Keratinocyte (primary cell): ENCODE measurements at regions not wholly inside any gene's neighbourhood (a gene's known extent, or its start where the extent isn't known, plus 50 kb on each side); places are given as distances from the start of the nearest gene placed in this dataset.

Experiments
- DNase-seq: peaks from one replicate; pipeline ENCODE4 v3.0.0-alpha.2; 2011; ENCODE audit warnings: low read depth, missing footprints, low spot score
- FAIRE-seq: peaks from 2 replicates; lab custom pipeline; 2011; peaks lifted over from hg19 to GRCh38; lab: Jason Lieb, UNC
- H2AFZ ChIP-seq: 2 replicates; pipeline ENCODE4 v1.6.0; 2012; ENCODE audit warnings: low read length, control low read depth, inconsistent platforms; ENCODE audit not compliant: control insufficient read depth
- H3K27ac ChIP-seq: 2 replicates; pipeline ENCODE4 v1.5.1; 2011; ENCODE audit warnings: low read length; ENCODE audit not compliant: control insufficient read depth, insufficient read depth
- H3K27me3 ChIP-seq: 3 replicates; pipeline ENCODE4 v1.6.0; 2011; ENCODE audit warnings: low read length; ENCODE audit not compliant: control insufficient read depth, insufficient read depth; ENCODE audit errors: extremely low read depth
- H3K36me3 ChIP-seq, 2 experiments: 2 replicates in 1 of 2; 3 replicates in 1 of 2; pipeline ENCODE4 v1.5.1; 2011; ENCODE audit warnings: low read length in 2 of 2, mild to moderate bottlenecking in 1 of 2; ENCODE audit not compliant: control insufficient read depth in 2 of 2, insufficient read depth in 2 of 2; ENCODE audit errors: extremely low read depth in 1 of 2
- H3K4me1 ChIP-seq: 3 replicates; pipeline ENCODE4 v1.5.1; 2011; ENCODE audit warnings: low read length; ENCODE audit not compliant: control insufficient read depth, insufficient read depth; ENCODE audit errors: extremely low read depth
- H3K4me2 ChIP-seq: 3 replicates; pipeline ENCODE4 v1.6.0; 2011; ENCODE audit warnings: low read depth, low read length; ENCODE audit not compliant: control insufficient read depth, insufficient read depth; ENCODE audit errors: extremely low read depth
- H3K4me3 ChIP-seq, 3 experiments: fragments of 200-600 bp in 1 of 3; sonication (generic) in 1 of 3; 2 replicates in 2 of 3; 3 replicates in 1 of 3; pipeline ENCODE4 v1.5.1; 2011 to 2016; ENCODE audit warnings: low read length in 3 of 3, mild to moderate bottlenecking in 3 of 3, control low read depth in 2 of 3, inconsistent platforms in 1 of 3, low read depth in 1 of 3, mixed read lengths in 1 of 3, mixed run types in 1 of 3, moderate library complexity in 1 of 3; ENCODE audit not compliant: control insufficient read depth in 2 of 3, insufficient read depth in 2 of 3; ENCODE audit errors: extremely low read depth in 1 of 3
- H3K79me2 ChIP-seq: 2 replicates; pipeline ENCODE4 v1.6.0; 2012; ENCODE audit warnings: low read length; ENCODE audit not compliant: control insufficient read depth, insufficient read depth
- H3K9ac ChIP-seq: 3 replicates; pipeline ENCODE4 v1.6.0; 2011; ENCODE audit warnings: low read length; ENCODE audit not compliant: control insufficient read depth, insufficient read depth; ENCODE audit errors: extremely low read depth
- H3K9me1 ChIP-seq: 3 replicates; pipeline ENCODE4 v1.6.0; 2011; ENCODE audit warnings: low read length; ENCODE audit not compliant: control insufficient read depth, insufficient read depth; ENCODE audit errors: extremely low read depth
- H3K9me3 ChIP-seq: 2 replicates; pipeline ENCODE4 v1.5.1; 2012; ENCODE audit warnings: low read depth, low read length; ENCODE audit not compliant: control insufficient read depth
- H4K20me1 ChIP-seq: 3 replicates; pipeline ENCODE4 v1.6.0; 2011; ENCODE audit warnings: low read length; ENCODE audit not compliant: control insufficient read depth, insufficient read depth; ENCODE audit errors: extremely low read depth
- EZH2 ChIP-seq: IDR thresholded peaks from one replicate; pipeline ENCODE4 v1.6.1; 2012; ENCODE audit warnings: inconsistent platforms, mild to moderate bottlenecking, low read length, moderate library complexity
- dilution Hi-C: fragments of 300-500 bp; cut with MboI; formaldehyde crosslinking; loops from one replicate; pipeline ENCODE4 v1.7.0; 2020; ENCODE audit warnings: low sequenced_read_pairs; ENCODE audit not compliant: extremely low pct_ligation_motif_present
- TF ChIP-seq, protein P1 (sequence below), 3 experiments: IDR thresholded peaks in 1 of 3; conservative IDR thresholded peaks in 1 of 3; optimal IDR thresholded peaks in 1 of 3; 2 replicates in 2 of 3; 3 replicates in 1 of 3; pipeline versions ENCODE3 to v1.5.1; 2011; ENCODE audit warnings: low read length in 3 of 3, mild to moderate bottlenecking in 3 of 3, moderate library complexity in 2 of 3, control low read depth in 1 of 3, inconsistent platforms in 1 of 3; ENCODE audit not compliant: insufficient read depth in 2 of 3; ENCODE audit errors: extremely low read depth in 1 of 3

GRCh38 chr5:35488055-35488454, 129.6 kb upstream of the SPEF2 start:
- Histone ChIP-seq H3K9ac (no peak overlapping the region), H2AFZ (no peak overlapping the region), H3K4me2 (no peak overlapping the region), H3K36me3 (no peaks in the 10 kb centered on the region), H3K27ac (no peak overlapping the region), H3K79me2 (no peaks in the 10 kb centered on the region), H3K27me3 (no peaks in the 10 kb centered on the region), H4K20me1 (no peaks in the 10 kb centered on the region), H3K9me3 (no peaks in the 10 kb centered on the region), H3K4me3 (no peak overlapping the region), H3K9me1 (no peaks in the 10 kb centered on the region), H3K4me1 (no peaks in the 10 kb centered on the region)
- FAIRE-seq (no peak), DNase-seq (no peak)
- dilution Hi-C loops, result no loop called here
- TF ChIP-seq, protein P1, sequence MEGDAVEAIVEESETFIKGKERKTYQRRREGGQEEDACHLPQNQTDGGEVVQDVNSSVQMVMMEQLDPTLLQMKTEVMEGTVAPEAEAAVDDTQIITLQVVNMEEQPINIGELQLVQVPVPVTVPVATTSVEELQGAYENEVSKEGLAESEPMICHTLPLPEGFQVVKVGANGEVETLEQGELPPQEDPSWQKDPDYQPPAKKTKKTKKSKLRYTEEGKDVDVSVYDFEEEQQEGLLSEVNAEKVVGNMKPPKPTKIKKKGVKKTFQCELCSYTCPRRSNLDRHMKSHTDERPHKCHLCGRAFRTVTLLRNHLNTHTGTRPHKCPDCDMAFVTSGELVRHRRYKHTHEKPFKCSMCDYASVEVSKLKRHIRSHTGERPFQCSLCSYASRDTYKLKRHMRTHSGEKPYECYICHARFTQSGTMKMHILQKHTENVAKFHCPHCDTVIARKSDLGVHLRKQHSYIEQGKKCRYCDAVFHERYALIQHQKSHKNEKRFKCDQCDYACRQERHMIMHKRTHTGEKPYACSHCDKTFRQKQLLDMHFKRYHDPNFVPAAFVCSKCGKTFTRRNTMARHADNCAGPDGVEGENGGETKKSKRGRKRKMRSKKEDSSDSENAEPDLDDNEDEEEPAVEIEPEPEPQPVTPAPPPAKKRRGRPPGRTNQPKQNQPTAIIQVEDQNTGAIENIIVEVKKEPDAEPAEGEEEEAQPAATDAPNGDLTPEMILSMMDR (optimal IDR thresholded peaks at IDR 0.05 in 1 of 3, IDR thresholded peaks at IDR 0.05 in 1 of 3, conservative IDR thresholded peaks at IDR 0.05 in 1 of 3; ENCODE audit: extremely low read depth in 1 of 3, insufficient read depth in 2 of 3, low read length in 3 of 3), result no peak
- TF ChIP-seq EZH2, result no peak

GRCh38 chr5:35487233-35488025, 130.2 kb upstream of the SPEF2 start:
- no peak for DNase-seq
- Histone ChIP-seq H3K79me2 (no peaks in the 10 kb centered on the region), H3K9me1 (no peaks in the 10 kb centered on the region), H3K4me1 (no peaks in the 10 kb centered on the region), H3K27me3 (no peaks in the 10 kb centered on the region), H4K20me1 (no peaks in the 10 kb centered on the region), H3K36me3 (no peaks in the 10 kb centered on the region), H3K27ac (no peak overlapping the region), H2AFZ (no peak overlapping the region), H3K4me2 (no peak overlapping the region), H3K4me3 (no peak overlapping the region), H3K9me3 (no peaks in the 10 kb centered on the region), H3K9ac (no peak overlapping the region)
- FAIRE-seq, result no peak
- dilution Hi-C loops, result no loop called here
- no peak for TF ChIP-seq EZH2
- TF ChIP-seq, protein P1 (optimal IDR thresholded peaks at IDR 0.05 in 1 of 3, IDR thresholded peaks at IDR 0.05 in 1 of 3, conservative IDR thresholded peaks at IDR 0.05 in 1 of 3; ENCODE audit: extremely low read depth in 1 of 3, insufficient read depth in 2 of 3, low read length in 3 of 3), result no peak
